ENCODE measurements at regions not wholly inside any gene's neighbourhood (a gene's known extent, or its start where the extent isn't known, plus 50 kb on each side); places are given as distances from the start of the nearest gene placed in this dataset.

DNA sequence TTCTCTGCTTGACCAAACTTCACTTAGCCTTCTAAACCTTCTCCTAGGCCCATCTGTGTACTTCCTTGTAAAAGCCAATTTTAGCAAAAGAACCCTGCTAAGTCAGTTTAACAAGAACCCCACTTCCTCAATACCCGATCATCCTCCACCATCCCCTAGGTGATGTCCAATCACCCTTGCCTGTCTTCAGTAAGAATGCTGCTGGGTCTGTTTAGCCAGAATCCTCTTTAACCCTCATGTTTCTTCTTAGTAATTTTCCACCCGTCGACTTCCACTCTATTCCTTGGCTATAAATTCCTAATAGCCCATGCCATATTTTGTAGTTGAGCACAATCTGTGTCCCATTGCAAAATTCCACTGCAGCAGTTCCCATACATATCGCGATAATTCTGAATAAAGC is 780.0 kb upstream of the RAB6C start:
- intact Hi-C loops (cut with micrococcal nuclease) (no loop called here), dilution Hi-C loops (cut with MboI; ENCODE audit: extremely low pct_ligation_motif_present, low sequenced_read_pairs) (no loop called here)
- Histone ChIP-seq H3K27me3 (ENCODE audit: control insufficient read depth in 2 of 2, insufficient read depth in 2 of 2, low read length in 2 of 2) (no peaks in the 10 kb centered on the region), H3K36me3 (ENCODE audit: control insufficient read depth in 2 of 2, extremely low read depth in 1 of 2, insufficient read depth in 2 of 2, low read length in 2 of 2) (no peaks in the 10 kb centered on the region), H2AFZ (ENCODE audit: low read depth, low read length) (no peak overlapping the region), H3K4me1 (ENCODE audit: control insufficient read depth, extremely low read depth, insufficient read depth, low read length) (no peaks in the 10 kb centered on the region), H3K4me3 (replicated peaks in 1 of 3; ENCODE audit: insufficient read depth in 1 of 3, low read depth in 1 of 3, low read length in 3 of 3) (no peak overlapping the region), H3K9me3 (replicated peaks; ENCODE audit: control insufficient read depth, insufficient read depth, low read length) (no peaks in the 10 kb centered on the region), H4K20me1 (replicated peaks; ENCODE audit: control insufficient read depth, extremely low read depth, insufficient read depth, low read length) (no peaks in the 10 kb centered on the region), H3K9me1 (replicated peaks; ENCODE audit: control insufficient read depth, extremely low read depth, insufficient read depth, low read length) (no peaks in the 10 kb centered on the region), H3K9ac (replicated peaks; ENCODE audit: extremely low read depth, insufficient read depth, low read length) (no peak overlapping the region), H3K4me2 (ENCODE audit: insufficient read depth, low read length) (no peak overlapping the region), H3K27ac (ENCODE audit: insufficient read depth, low read depth, low read length) (no peak overlapping the region), H3K79me2 (ENCODE audit: control insufficient read depth, insufficient read depth, low read length) (no peaks in the 10 kb centered on the region)
- ChIA-PET POLR2A (no interaction called here), CTCF (no interaction called here)
- TF ChIP-seq POLR2A (IDR thresholded peaks at IDR 0.05; ENCODE audit: low read depth, low read length) = no peak
- FAIRE-seq (no peak), DNase-seq (ENCODE audit: low read depth, low spot score) (no peak)
- BruUV-seq (replicated peaks) = no TSS peak

DNA sequence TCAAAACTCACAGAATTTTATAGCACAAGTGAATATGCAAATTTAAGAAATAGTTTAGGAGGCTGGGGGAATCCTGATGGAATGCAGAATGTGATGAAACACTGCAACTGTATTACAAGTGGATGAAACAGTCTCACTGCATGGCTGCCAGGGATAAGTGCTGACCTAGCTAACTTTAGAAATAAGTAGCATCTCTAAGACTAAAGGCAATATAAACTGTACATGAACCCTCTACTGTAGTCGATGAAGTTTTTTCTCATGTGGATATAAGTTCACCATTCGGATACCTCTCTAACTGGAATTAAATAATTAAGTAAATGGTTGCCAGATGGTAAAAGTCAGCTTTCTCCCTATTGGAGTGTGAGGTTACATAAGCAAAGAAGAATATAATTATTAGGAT is 777.8 kb upstream of the RAB6C start:
- Histone ChIP-seq H3K4me2 (ENCODE audit: insufficient read depth, low read length) (no peak overlapping the region), H3K9me3 (replicated peaks; ENCODE audit: control insufficient read depth, insufficient read depth, low read length) (no peaks in the 10 kb centered on the region), H3K27ac (ENCODE audit: insufficient read depth, low read depth, low read length) (no peak overlapping the region), H3K4me3 (replicated peaks in 1 of 3; ENCODE audit: insufficient read depth in 1 of 3, low read depth in 1 of 3, low read length in 3 of 3) (no peak overlapping the region), H3K9ac (replicated peaks; ENCODE audit: extremely low read depth, insufficient read depth, low read length) (no peak overlapping the region), H4K20me1 (replicated peaks; ENCODE audit: control insufficient read depth, extremely low read depth, insufficient read depth, low read length) (no peaks in the 10 kb centered on the region), H3K36me3 (ENCODE audit: control insufficient read depth in 2 of 2, extremely low read depth in 1 of 2, insufficient read depth in 2 of 2, low read length in 2 of 2) (no peaks in the 10 kb centered on the region), H3K27me3 (ENCODE audit: control insufficient read depth in 2 of 2, insufficient read depth in 2 of 2, low read length in 2 of 2) (no peaks in the 10 kb centered on the region), H3K79me2 (ENCODE audit: control insufficient read depth, insufficient read depth, low read length) (no peaks in the 10 kb centered on the region), H3K4me1 (ENCODE audit: control insufficient read depth, extremely low read depth, insufficient read depth, low read length) (no peaks in the 10 kb centered on the region), H3K9me1 (replicated peaks; ENCODE audit: control insufficient read depth, extremely low read depth, insufficient read depth, low read length) (no peaks in the 10 kb centered on the region), H2AFZ (ENCODE audit: low read depth, low read length) (no peak overlapping the region)
- dilution Hi-C loops (cut with MboI; ENCODE audit: extremely low pct_ligation_motif_present, low sequenced_read_pairs) = no loop called here
- TF ChIP-seq, protein P1, sequence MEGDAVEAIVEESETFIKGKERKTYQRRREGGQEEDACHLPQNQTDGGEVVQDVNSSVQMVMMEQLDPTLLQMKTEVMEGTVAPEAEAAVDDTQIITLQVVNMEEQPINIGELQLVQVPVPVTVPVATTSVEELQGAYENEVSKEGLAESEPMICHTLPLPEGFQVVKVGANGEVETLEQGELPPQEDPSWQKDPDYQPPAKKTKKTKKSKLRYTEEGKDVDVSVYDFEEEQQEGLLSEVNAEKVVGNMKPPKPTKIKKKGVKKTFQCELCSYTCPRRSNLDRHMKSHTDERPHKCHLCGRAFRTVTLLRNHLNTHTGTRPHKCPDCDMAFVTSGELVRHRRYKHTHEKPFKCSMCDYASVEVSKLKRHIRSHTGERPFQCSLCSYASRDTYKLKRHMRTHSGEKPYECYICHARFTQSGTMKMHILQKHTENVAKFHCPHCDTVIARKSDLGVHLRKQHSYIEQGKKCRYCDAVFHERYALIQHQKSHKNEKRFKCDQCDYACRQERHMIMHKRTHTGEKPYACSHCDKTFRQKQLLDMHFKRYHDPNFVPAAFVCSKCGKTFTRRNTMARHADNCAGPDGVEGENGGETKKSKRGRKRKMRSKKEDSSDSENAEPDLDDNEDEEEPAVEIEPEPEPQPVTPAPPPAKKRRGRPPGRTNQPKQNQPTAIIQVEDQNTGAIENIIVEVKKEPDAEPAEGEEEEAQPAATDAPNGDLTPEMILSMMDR (IDR thresholded peaks at IDR 0.05; ENCODE audit: extremely low read depth in 1 of 2, insufficient read depth in 1 of 2, low read depth in 1 of 2, low read length in 2 of 2) = no peak
- TF ChIP-seq, protein P2, sequence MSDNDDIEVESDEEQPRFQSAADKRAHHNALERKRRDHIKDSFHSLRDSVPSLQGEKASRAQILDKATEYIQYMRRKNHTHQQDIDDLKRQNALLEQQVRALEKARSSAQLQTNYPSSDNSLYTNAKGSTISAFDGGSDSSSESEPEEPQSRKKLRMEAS (IDR thresholded peaks at IDR 0.05; ENCODE audit: insufficient read depth, insufficient read length) = no peak
- no peak for TF ChIP-seq JUN (IDR thresholded peaks at IDR 0.05; ENCODE audit: borderline replicate concordance, insufficient read depth, insufficient read length, low read depth)
- no peak for TF ChIP-seq POLR2A (IDR thresholded peaks at IDR 0.05; ENCODE audit: low read depth, low read length)
- no peak for TF ChIP-seq MYC (IDR thresholded peaks at IDR 0.05; ENCODE audit: low read depth, low read length)
- TF ChIP-seq GATA2 (IDR thresholded peaks at IDR 0.05; ENCODE audit: insufficient read depth, insufficient read length, low read depth, low read length) = no peak
- no peak for TF ChIP-seq EZH2 (IDR thresholded peaks at IDR 0.05; ENCODE audit: borderline replicate concordance, low read depth, low read length, severe bottlenecking)
- no peak for TF ChIP-seq FOS (IDR thresholded peaks at IDR 0.05; ENCODE audit: borderline replicate concordance, insufficient read depth, low read length)
- TF ChIP-seq POLR2AphosphoS5 (IDR thresholded peaks at IDR 0.05; ENCODE audit: insufficient read depth, low read depth, low read length) = no peak
- DNase-seq (ENCODE audit: low read depth, low spot score) (no peak), FAIRE-seq (no peak)
- POLR2A ChIA-PET = no interaction called here
- BruUV-seq (replicated peaks) = no TSS peak
- intact Hi-C loops (cut with micrococcal nuclease) = no loop called here
- CTCF ChIA-PET = no interaction called here
